HCT116 (cell line): ENCODE measurements at regions not wholly inside any gene's neighbourhood (a gene's known extent, or its start where the extent isn't known, plus 50 kb on each side); places are given as distances from the start of the nearest gene placed in this dataset.

ENCODE experiments used
- POLR2AphosphoS5 ChIP-seq: IDR thresholded peaks from 2 replicates; pipeline ENCODE4 v1.6.1; 2011; ENCODE audit warnings: mild to moderate bottlenecking, low read depth, low read length, moderate library complexity
- TF ChIP-seq, protein P1 (sequence below), 3 experiments: fragments of 200-600 bp in 1 of 3; sonication (generic) in 1 of 3; IDR thresholded peaks in 2 of 3; conservative IDR thresholded peaks in 1 of 3; 2 replicates each; pipeline ENCODE4 v1.5.1; 2012 to 2017; ENCODE audit warnings: low read depth in 2 of 3, low read length in 2 of 3, antibody characterized with exemption in 1 of 3, borderline replicate concordance in 1 of 3, control low read depth in 1 of 3, mild to moderate bottlenecking in 1 of 3, mixed read lengths in 1 of 3, mixed run types in 1 of 3, moderate library complexity in 1 of 3; ENCODE audit not compliant: insufficient read depth in 1 of 3

DNA sequence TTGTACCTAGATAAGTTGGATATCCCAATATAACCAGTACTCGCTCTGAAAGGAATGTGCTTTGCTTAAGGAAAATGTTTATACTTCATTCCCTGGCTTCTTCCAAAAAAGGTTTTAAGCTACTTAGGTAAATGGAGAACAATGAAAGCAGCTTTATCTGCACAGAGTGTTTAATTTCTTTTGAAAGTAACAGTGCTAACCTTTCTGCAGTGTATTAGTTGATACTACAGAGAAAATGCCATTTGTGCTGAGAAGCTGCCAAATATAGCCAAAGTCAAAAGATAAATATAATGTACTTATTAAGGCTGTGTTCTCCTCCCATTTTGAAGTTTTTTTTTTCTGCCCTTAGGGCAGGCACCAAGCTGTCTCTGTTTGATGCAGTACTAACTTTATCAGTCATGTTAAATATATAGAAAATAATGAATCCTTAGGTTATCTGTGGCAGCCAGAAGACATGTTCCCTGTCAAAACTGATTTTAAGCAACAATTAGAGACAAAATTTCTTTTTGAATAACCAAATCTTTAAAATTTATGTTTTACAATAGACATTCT, 145.4 kb upstream of the KITLG start:
- TF ChIP-seq, protein P1, sequence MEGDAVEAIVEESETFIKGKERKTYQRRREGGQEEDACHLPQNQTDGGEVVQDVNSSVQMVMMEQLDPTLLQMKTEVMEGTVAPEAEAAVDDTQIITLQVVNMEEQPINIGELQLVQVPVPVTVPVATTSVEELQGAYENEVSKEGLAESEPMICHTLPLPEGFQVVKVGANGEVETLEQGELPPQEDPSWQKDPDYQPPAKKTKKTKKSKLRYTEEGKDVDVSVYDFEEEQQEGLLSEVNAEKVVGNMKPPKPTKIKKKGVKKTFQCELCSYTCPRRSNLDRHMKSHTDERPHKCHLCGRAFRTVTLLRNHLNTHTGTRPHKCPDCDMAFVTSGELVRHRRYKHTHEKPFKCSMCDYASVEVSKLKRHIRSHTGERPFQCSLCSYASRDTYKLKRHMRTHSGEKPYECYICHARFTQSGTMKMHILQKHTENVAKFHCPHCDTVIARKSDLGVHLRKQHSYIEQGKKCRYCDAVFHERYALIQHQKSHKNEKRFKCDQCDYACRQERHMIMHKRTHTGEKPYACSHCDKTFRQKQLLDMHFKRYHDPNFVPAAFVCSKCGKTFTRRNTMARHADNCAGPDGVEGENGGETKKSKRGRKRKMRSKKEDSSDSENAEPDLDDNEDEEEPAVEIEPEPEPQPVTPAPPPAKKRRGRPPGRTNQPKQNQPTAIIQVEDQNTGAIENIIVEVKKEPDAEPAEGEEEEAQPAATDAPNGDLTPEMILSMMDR (IDR thresholded peaks at IDR 0.05 in 2 of 3, conservative IDR thresholded peaks at IDR 0.05 in 1 of 3; ENCODE audit: borderline replicate concordance in 1 of 3, insufficient read depth in 1 of 3, low read depth in 2 of 3, low read length in 2 of 3) = no peak
- TF ChIP-seq POLR2AphosphoS5 = no peak
